ENCODE measurements at regions not wholly inside any gene's neighbourhood (a gene's known extent, or its start where the extent isn't known, plus 50 kb on each side); places are given as distances from the start of the nearest gene placed in this dataset.

- Histone ChIP-seq H3K9me3 (ENCODE audit: low read length) (no peaks in the 10 kb centered on the region), H4K20me1 (ENCODE audit: insufficient read depth, low read length) (no peaks in the 10 kb centered on the region), H2AFZ (ENCODE audit: low read length) (no peak overlapping the region), H3K9me2 (ENCODE audit: low read depth, low read length) (no peaks in the 10 kb centered on the region), H3K36me3 (ENCODE audit: insufficient read depth, low read length) (no peaks in the 10 kb centered on the region), H3F3A (ENCODE audit: insufficient read depth, low read length) (no peaks in the 10 kb centered on the region), H3K27me3 (ENCODE audit: insufficient read depth, low read length) (no peaks in the 10 kb centered on the region), H3K4me3 (ENCODE audit: low read depth, low read length, poor library complexity, severe bottlenecking) (no peak overlapping the region), H3K79me2 (ENCODE audit: insufficient read depth, low read length) (no peaks in the 10 kb centered on the region), H3K27ac (ENCODE audit: low read depth, low read length, poor library complexity, severe bottlenecking) (no peak overlapping the region), H3K4me2 (ENCODE audit: low read length) (no peak overlapping the region), H3K4me1 (ENCODE audit: insufficient read depth, low read length, severe bottlenecking) (no peaks in the 10 kb centered on the region), H3K9ac (ENCODE audit: low read length) (no peak overlapping the region)
- TF ChIP-seq CTCF (IDR thresholded peaks at IDR 0.05; ENCODE audit: low read length), result no peak
These were observed 113.6 kb upstream of the PTPN1 start for GRCh38 chr20:50396623-50397022.

- Histone ChIP-seq H3K9me2 (ENCODE audit: low read depth, low read length) (no peaks in the 10 kb centered on the region), H3K9me3 (ENCODE audit: low read length) (no peaks in the 10 kb centered on the region), H3K27me3 (ENCODE audit: insufficient read depth, low read length) (0 out of 2 replicates have a peak, but pooled peaks cover 3% of the 10 kb centered on the region), H3K4me2 (ENCODE audit: low read length) (no peak overlapping the region), H3K36me3 (ENCODE audit: insufficient read depth, low read length) (no peaks in the 10 kb centered on the region), H3K79me2 (ENCODE audit: insufficient read depth, low read length) (no peaks in the 10 kb centered on the region), H3F3A (ENCODE audit: insufficient read depth, low read length) (no peaks in the 10 kb centered on the region), H2AFZ (ENCODE audit: low read length) (no peak overlapping the region), H3K9ac (ENCODE audit: low read length) (no peak overlapping the region), H3K4me1 (ENCODE audit: insufficient read depth, low read length, severe bottlenecking) (no peaks in the 10 kb centered on the region), H3K27ac (ENCODE audit: low read depth, low read length, poor library complexity, severe bottlenecking) (no peak overlapping the region), H3K4me3 (ENCODE audit: low read depth, low read length, poor library complexity, severe bottlenecking) (no peak overlapping the region), H4K20me1 (ENCODE audit: insufficient read depth, low read length) (no peaks in the 10 kb centered on the region)
- no peak for TF ChIP-seq EZH2 (IDR thresholded peaks at IDR 0.05; ENCODE audit: borderline replicate concordance, low read length)
- no peak for TF ChIP-seq CTCF (IDR thresholded peaks at IDR 0.05; ENCODE audit: low read length)
These were observed 113.1 kb upstream of the PTPN1 start for GRCh38 chr20:50397058-50397457.

- Histone ChIP-seq H2AFZ (ENCODE audit: low read length) (no peak overlapping the region), H3K36me3 (ENCODE audit: insufficient read depth, low read length) (no peaks in the 10 kb centered on the region), H3K4me1 (ENCODE audit: insufficient read depth, low read length, severe bottlenecking) (no peaks in the 10 kb centered on the region), H3K27me3 (ENCODE audit: insufficient read depth, low read length) (0 out of 2 replicates have a peak, but pooled peaks cover 4% of the 10 kb centered on the region), H3F3A (ENCODE audit: insufficient read depth, low read length) (no peaks in the 10 kb centered on the region), H3K9me3 (ENCODE audit: low read length) (no peaks in the 10 kb centered on the region), H3K79me2 (ENCODE audit: insufficient read depth, low read length) (no peaks in the 10 kb centered on the region), H3K4me2 (ENCODE audit: low read length) (no peak overlapping the region), H4K20me1 (ENCODE audit: insufficient read depth, low read length) (no peaks in the 10 kb centered on the region), H3K4me3 (ENCODE audit: low read depth, low read length, poor library complexity, severe bottlenecking) (no peak overlapping the region), H3K27ac (ENCODE audit: low read depth, low read length, poor library complexity, severe bottlenecking) (no peak overlapping the region), H3K9me2 (ENCODE audit: low read depth, low read length) (no peaks in the 10 kb centered on the region), H3K9ac (ENCODE audit: low read length) (no peak overlapping the region)
- no peak for TF ChIP-seq CTCF (IDR thresholded peaks at IDR 0.05; ENCODE audit: low read length)
- TF ChIP-seq EZH2 (IDR thresholded peaks at IDR 0.05; ENCODE audit: borderline replicate concordance, low read length), result no peak
These were observed 112.1 kb upstream of the PTPN1 start for GRCh38 chr20:50398064-50398463.
